Mesodermal cell (in vitro differentiated cells): ENCODE measurements at regions not wholly inside any gene's neighbourhood (a gene's known extent, or its start where the extent isn't known, plus 50 kb on each side); places are given as distances from the start of the nearest gene placed in this dataset.

ENCODE experiments used
- H3K27ac ChIP-seq: 2 replicates; pipeline ENCODE4 v1.7.0; 2013; ENCODE audit warnings: mild to moderate bottlenecking, low read depth, low read length, moderate library complexity; ENCODE audit not compliant: severe bottlenecking
- H3K36me3 ChIP-seq: 2 replicates; pipeline ENCODE4 v1.7.1; 2013; ENCODE audit warnings: mild to moderate bottlenecking, low read length, moderate library complexity; ENCODE audit not compliant: control insufficient read depth, insufficient read depth
- H3K4me1 ChIP-seq: one replicate; pipeline ENCODE4 v1.7.1; 2013; ENCODE audit warnings: mild to moderate bottlenecking, low read length; ENCODE audit not compliant: insufficient read depth, control insufficient read depth, poor library complexity, severe bottlenecking
- H3K4me3 ChIP-seq: 2 replicates; pipeline ENCODE4 v1.7.0; 2013; ENCODE audit warnings: low read length, control low read depth, mild to moderate bottlenecking; ENCODE audit not compliant: insufficient read depth, poor library complexity, severe bottlenecking; ENCODE audit errors: extremely low read depth
- H3K9me3 ChIP-seq: 2 replicates; pipeline ENCODE4 v1.7.1; 2013; ENCODE audit warnings: mild to moderate bottlenecking, low read length, moderate library complexity; ENCODE audit not compliant: control insufficient read depth
- WGBS, 2 experiments: methylation state at CpG; one replicate each; pipeline ENCODE4 v1.1.5; 2013; ENCODE audit warnings: missing lambda C conversion rate in 2 of 2; ENCODE audit not compliant: insufficient coverage in 2 of 2; 5-methylcytosine and 5-hydroxymethylcytosine counted together

DNA sequence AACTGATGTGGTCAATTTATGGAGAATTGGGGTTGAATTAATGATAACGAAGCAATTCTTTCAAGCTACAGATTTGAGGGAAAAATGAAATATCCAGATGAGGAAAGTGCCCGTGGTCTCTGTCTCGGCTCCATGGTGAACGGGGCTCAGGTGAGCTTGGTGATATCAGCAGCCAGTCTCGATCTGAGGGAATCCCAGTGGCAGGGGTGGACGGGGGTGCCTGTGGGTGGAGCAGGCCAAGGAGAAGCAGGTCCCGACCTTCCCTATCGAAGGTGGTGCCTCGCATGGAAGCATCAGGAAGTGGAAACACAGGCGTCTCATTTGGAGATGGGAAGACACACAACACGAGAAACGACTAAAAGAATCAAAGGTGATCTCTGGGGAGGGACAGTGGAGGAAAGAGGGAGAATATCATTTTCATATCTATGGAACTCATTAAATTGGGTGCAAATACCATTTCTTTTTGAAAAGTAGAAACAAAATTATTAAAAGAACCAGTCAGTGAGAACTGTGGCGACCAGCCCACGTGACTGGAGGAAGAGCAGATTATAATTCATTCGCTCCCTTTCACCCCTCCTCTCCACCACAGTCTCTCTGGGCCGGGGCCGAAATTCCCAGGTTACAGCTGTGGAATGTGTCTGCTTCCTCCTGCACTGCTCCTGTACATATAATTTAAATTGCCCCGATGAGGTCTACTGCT is 354.3 kb upstream of the SFSWAP start:
- Histone ChIP-seq H3K27ac (no peak overlapping the region), H3K4me3 (no peak overlapping the region), H3K4me1 (no peaks in the 10 kb centered on the region), H3K9me3 (no peaks in the 10 kb centered on the region), H3K36me3 (no peaks in the 10 kb centered on the region)
- WGBS, 2 experiments: 84 to 85% methylated on average over 14 to 15 of the region's 18 CpGs

DNA sequence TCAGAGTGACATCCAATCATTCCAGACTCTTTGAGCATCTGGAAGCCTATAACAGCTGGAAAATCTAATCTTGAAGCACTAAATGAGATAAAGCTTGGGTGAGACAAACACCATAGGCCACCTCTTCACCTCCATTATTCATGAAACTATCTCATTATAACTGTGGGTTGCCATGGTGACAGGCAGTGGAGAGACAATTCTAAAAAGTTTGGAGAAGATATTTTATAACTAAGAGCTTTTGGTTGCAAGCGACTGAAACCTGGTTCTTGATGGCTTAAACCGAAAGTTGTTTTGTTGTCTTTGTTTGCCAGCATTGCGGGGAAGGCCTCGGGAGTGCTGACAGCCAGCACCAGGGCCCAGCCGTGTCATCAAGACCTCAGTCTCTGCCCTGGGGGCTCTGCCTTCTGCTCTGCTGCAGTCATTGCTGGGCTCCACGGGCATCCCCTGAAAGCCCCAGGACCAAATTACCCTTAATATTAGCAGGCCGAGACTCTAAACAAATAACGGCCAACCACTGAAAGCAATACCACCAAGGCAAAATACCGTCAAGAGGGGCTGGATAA is 353.6 kb upstream of the SFSWAP start:
- H3K9me3 ChIP-seq: no peaks in the 10 kb centered on the region
- no peaks in the 10 kb centered on the region for H3K36me3 ChIP-seq
- 92 to 95% methylated on average over 5 to 8 of the region's 9 CpGs for WGBS, 2 experiments
- no peak overlapping the region for H3K27ac ChIP-seq
- no peak overlapping the region for H3K4me3 ChIP-seq
- H3K4me1 ChIP-seq: no peaks in the 10 kb centered on the region

DNA sequence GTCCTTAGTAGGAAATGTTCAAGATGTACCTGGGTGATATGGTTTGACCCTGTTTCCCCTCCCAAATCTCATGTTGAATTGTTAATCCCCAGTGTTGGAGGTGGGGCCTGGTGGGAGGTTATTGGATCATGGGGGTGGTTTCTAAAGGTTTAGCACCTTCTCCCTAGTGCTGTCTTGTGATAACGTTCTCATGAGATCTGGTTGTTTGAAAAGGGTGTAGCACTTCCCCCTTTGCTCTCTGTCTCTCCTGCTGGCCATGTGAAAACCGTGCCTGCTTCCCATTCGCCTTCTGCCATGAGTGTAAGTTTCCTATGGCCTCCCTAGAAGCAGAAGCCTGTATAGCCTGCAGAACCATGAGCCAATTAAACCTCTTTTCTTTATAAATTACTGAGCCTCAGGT is 353.0 kb upstream of the SFSWAP start:
- WGBS, 2 experiments: 63 to 90% methylated on average over 2 of the region's 3 CpGs
- no peak overlapping the region for H3K4me3 ChIP-seq
- H3K9me3 ChIP-seq: no peaks in the 10 kb centered on the region
- no peaks in the 10 kb centered on the region for H3K4me1 ChIP-seq
- H3K36me3 ChIP-seq: no peaks in the 10 kb centered on the region
- H3K27ac ChIP-seq: no peak overlapping the region

DNA sequence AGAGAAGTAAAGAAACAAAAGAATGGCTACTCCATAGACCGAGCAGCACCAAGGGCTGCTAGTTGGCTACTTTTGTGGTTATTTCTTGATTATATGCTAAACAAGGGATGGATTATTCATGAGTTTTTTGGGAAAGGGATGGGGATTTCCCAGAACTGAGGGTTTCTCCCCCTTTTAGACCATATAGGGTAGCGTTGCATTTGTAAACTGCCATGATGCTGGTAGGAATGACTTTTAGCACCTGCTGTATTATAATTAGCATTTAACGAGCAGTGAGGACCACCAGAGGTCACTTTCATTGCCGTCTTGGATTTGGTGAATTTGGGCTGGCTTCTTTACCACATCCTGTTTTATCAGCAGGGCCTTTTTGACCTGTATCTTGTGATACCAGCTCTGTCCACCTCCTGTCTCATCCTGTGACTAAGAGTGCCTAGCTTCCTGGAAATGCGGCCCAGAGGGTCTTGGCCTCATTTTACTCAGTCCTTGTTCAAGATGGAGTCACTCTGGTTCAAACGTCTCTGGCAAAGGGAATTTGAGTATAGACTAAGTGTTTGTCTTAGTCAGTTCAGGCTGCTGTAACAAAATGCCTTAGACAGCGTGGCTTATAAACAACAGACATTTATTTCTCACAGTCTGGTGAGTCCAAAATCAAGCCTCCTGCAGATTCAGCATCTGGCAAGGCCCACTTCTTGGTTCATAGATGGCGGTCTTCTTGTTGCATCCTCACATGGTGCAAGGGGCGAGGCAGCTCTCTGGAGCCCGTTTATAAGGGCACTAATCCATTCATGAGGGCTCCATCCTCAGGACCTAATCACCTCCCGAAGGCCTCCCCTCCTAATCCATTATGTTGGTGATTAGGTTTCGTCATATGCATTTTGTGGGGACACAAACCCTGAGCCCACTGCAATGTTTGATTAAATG is 348.3 kb upstream of the SFSWAP start:
- H3K4me1 ChIP-seq: no peaks in the 10 kb centered on the region
- H3K36me3 ChIP-seq: no peaks in the 10 kb centered on the region
- no peaks in the 10 kb centered on the region for H3K9me3 ChIP-seq
- no peak overlapping the region for H3K27ac ChIP-seq
- no peak overlapping the region for H3K4me3 ChIP-seq
- WGBS, 2 experiments: 76 to 86% methylated on average over 8 of the region's 12 CpGs

DNA sequence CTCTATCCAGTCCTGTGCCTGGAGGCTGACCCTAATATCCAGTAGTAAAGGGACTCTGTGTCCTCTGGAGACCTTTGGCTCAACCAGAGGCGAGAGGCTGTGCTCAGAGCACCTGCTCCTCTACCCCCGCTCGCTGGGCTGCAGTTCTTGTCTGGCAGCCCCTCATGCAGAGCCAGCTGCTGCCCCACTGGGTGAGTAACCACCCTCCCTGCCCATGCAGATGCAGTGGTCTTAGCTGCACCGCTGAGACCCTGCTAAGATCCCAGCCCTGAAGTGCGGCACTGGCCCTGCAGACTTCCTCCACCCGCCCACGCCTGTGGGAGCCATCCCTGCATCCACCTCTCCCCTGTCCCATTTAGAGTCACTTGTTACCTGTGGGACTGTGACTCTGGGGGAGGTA is 347.5 kb upstream of the SFSWAP start:
- Histone ChIP-seq H3K9me3 (no peaks in the 10 kb centered on the region), H3K4me3 (no peak overlapping the region)
- WGBS, 2 experiments: 80 to 90% methylated on average over 4 to 5 of the region's 7 CpGs

GRCh38 chr12:131363841-131364495 is 346.9 kb upstream of the SFSWAP start:
- Histone ChIP-seq H3K4me1 (no peaks in the 10 kb centered on the region), H3K36me3 (no peaks in the 10 kb centered on the region), H3K4me3 (no peak overlapping the region), H3K27ac (no peak overlapping the region), H3K9me3 (no peaks in the 10 kb centered on the region)
- WGBS, 2 experiments: 88 to 90% methylated on average over 8 of the region's 14 CpGs

More for the DNA sequence above, 347.5 kb upstream of the SFSWAP start:
- Histone ChIP-seq H3K4me1 (no peaks in the 10 kb centered on the region), H3K36me3 (no peaks in the 10 kb centered on the region), H3K27ac (no peak overlapping the region)

DNA sequence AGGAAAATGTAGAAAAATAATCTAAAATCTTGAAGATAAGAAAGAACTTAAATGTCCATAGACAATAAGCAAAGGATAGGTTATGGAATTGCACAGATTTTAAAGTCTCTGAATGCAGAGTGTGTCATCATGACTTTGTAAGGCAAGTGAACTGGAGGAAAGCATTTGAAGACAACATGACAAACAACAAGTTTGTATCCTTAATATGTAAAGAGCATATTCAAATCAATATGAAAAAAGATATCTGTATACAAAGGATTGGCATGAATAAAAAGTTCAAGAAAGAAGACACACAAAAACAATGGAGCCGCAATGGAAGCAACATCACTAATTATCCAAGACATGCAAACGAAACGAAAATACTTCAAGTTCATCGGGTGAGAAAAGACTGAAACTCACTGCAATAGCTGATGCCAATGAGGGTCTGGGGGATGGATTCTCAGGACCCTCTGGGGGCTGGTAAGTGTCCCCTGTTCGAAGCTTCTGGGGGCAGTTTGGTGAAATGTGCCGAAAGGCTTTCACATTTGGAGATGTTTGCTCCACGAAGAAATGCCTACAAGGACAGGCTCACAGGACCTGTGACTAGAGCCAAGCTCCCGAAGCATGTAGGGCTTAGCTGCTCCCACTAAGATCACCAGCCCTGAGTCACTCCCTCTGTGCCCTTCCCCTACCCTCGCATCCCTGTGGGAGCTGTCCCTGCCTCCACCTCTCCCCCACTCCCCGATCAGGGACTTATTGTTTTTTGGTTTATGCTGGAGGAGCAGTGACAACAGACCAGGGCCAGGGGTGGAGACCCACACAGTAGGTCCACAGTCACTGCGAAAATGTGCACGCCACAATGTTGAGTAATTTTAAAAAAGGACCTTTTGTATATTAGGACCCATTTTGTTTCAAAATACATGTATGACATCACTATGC is 345.7 kb upstream of the SFSWAP start:
- Histone ChIP-seq H3K27ac (no peak overlapping the region), H3K9me3 (no peaks in the 10 kb centered on the region), H3K4me3 (no peak overlapping the region), H3K4me1 (no peaks in the 10 kb centered on the region), H3K36me3 (no peaks in the 10 kb centered on the region)
- WGBS, 2 experiments: 81 to 92% methylated on average over 6 to 8 of the region's 12 CpGs

- no peaks in the 10 kb centered on the region for H3K9me3 ChIP-seq
- 92 to 94% methylated on average over 14 to 15 of the region's 15 CpGs for WGBS, 2 experiments
- H3K4me3 ChIP-seq: no peak overlapping the region
- no peaks in the 10 kb centered on the region for H3K36me3 ChIP-seq
- H3K27ac ChIP-seq: no peak overlapping the region
- H3K4me1 ChIP-seq: no peaks in the 10 kb centered on the region
Measured at GRCh38 chr12:131365821-131366260, 345.0 kb upstream of the SFSWAP start.

GRCh38 chr12:131366261-131366871 is 344.5 kb upstream of the SFSWAP start:
- 86 to 88% methylated on average over 7 to 11 of the region's 11 CpGs for WGBS, 2 experiments
- Histone ChIP-seq H3K36me3 (no peaks in the 10 kb centered on the region), H3K4me1 (no peaks in the 10 kb centered on the region), H3K4me3 (no peak overlapping the region), H3K9me3 (no peaks in the 10 kb centered on the region), H3K27ac (no peak overlapping the region)
